T-cell (primary cell): ENCODE measurements at regions not wholly inside any gene's neighbourhood (a gene's known extent, or its start where the extent isn't known, plus 50 kb on each side); places are given as distances from the start of the nearest gene placed in this dataset.
"Not testable (repeated sequence)": the region's sequence is repeated elsewhere in the genome, so short reads cannot be mapped to it uniquely, and the experiment has no call there.

Source experiments
- ATAC-seq, 4 experiments: fragments of 200-7000 bp in 3 of 4; fragments of 150-1000 bp in 1 of 4; cut with Tn5 transposase; replicated peaks in 1 of 4; 1 replicate in 3 of 4; 2 replicates in 1 of 4; pipeline ENCODE4 v1.10.0; 2021; ENCODE audit warnings: moderate library complexity in 3 of 4, mild to moderate bottlenecking in 2 of 4, moderate number of reproducible peaks in 1 of 4
- CTCF ChIA-PET, 2 donors: fragments of 300-600 bp; sonication (Branson Sonifier 250); formaldehyde crosslinking; loops; one replicate each; lab custom pipeline; 2022; ENCODE audit warnings: antibody characterized with exemption in 2 of 2; lab: Charles Lee
- POLR2A ChIA-PET, 2 donors: fragments of 300-600 bp; sonication (Branson Sonifier 250); formaldehyde crosslinking; loops; one replicate each; lab custom pipeline; 2022; ENCODE audit warnings: antibody characterized with exemption in 2 of 2; lab: Charles Lee
- DNase-seq, 35 experiments: peaks; one replicate each; pipeline versions ENCODE4 v3.0.0 to v3.0.0-alpha.2; 2013 to 2023
- H3K27ac ChIP-seq: one replicate; pipeline ENCODE4 v1.5.1; 2013; ENCODE audit warnings: low read length
- H3K27me3 ChIP-seq, 2 experiments: replicated peaks in 1 of 2; 1 replicate in 1 of 2; 2 replicates in 1 of 2; pipeline versions ENCODE4 v1.6.1 to v1.7.0; 2013; ENCODE audit warnings: low read length in 1 of 2, mixed read lengths in 1 of 2; ENCODE audit not compliant: control insufficient read depth in 2 of 2, insufficient read depth in 2 of 2; ENCODE audit errors: extremely low read depth in 1 of 2
- H3K36me3 ChIP-seq, 2 donors: 1 replicate in 1 of 2; 2 replicates in 1 of 2; pipeline versions ENCODE4 v1.6.1 to v1.7.0; 2013; ENCODE audit warnings: low read length in 1 of 2; ENCODE audit not compliant: control insufficient read depth in 2 of 2, insufficient read depth in 1 of 2; ENCODE audit errors: extremely low read depth in 1 of 2
- H3K4me1 ChIP-seq, 2 experiments: 1 replicate in 1 of 2; 2 replicates in 1 of 2; pipeline versions ENCODE4 v1.6.1 to v1.7.0; 2013; ENCODE audit warnings: low read length in 2 of 2, mixed read lengths in 1 of 2; ENCODE audit not compliant: insufficient read depth in 2 of 2, control insufficient read depth in 1 of 2; ENCODE audit errors: extremely low read depth in 1 of 2
- H3K4me3 ChIP-seq, 2 donors: 1 replicate in 1 of 2; 2 replicates in 1 of 2; pipeline versions ENCODE4 v1.5.1 to v1.7.0; 2013; ENCODE audit warnings: mild to moderate bottlenecking in 2 of 2, low read length in 1 of 2, moderate library complexity in 1 of 2; ENCODE audit not compliant: control insufficient read depth in 1 of 2; ENCODE audit errors: extremely low read depth in 1 of 2
- H3K9me3 ChIP-seq: 2 replicates; pipeline ENCODE4 v1.7.0; 2013
- H3K27ac Mint-ChIP-seq, 2 donors: one replicate each; pipeline ENCODE4 v1.8.0; 2020 to 2021; ENCODE audit warnings: mild to moderate bottlenecking in 2 of 2, mixed read lengths in 2 of 2
- H3K27me3 Mint-ChIP-seq, 2 donors: one replicate each; pipeline ENCODE4 v1.8.0; 2021 to 2022; ENCODE audit warnings: mixed read lengths in 2 of 2
- H3K36me3 Mint-ChIP-seq: one replicate; pipeline ENCODE4 v1.8.0; 2021; ENCODE audit warnings: mixed read lengths
- H3K4me1 Mint-ChIP-seq, 3 donors: one replicate each; pipeline ENCODE4 v1.8.0; 2020 to 2022; ENCODE audit warnings: mixed read lengths in 3 of 3, mild to moderate bottlenecking in 1 of 3
- H3K4me3 Mint-ChIP-seq, 3 donors: one replicate each; pipeline ENCODE4 v1.8.0; 2020 to 2022; ENCODE audit warnings: mild to moderate bottlenecking in 3 of 3, mixed read lengths in 3 of 3, moderate library complexity in 3 of 3
- H3K9me3 Mint-ChIP-seq, 3 donors: one replicate each; pipeline ENCODE4 v1.8.0; 2020 to 2022; ENCODE audit warnings: mixed read lengths in 3 of 3
- WGBS: methylation state at CpG from one replicate; pipeline ENCODE4 v1.1.5; 2013; ENCODE audit warnings: missing lambda C conversion rate; ENCODE audit not compliant: insufficient coverage; 5-methylcytosine and 5-hydroxymethylcytosine counted together

GRCh38 chr15:92800416-92801055 is 99.6 kb upstream of the CHD2 start:
- H3K36me3 ChIP-seq, H3K4me1 ChIP-seq, H3K27me3 ChIP-seq, H3K4me3 Mint-ChIP-seq, ATAC-seq, H3K27ac ChIP-seq, H3K36me3 Mint-ChIP-seq, H3K9me3 Mint-ChIP-seq, H3K4me3 ChIP-seq, DNase-seq, H3K27me3 Mint-ChIP-seq, H3K27ac Mint-ChIP-seq, H3K9me3 ChIP-seq: not testable (repeated sequence)
- ChIA-PET CTCF (interaction anchor here in 1 of 2 donors (0.6 to 0.8 kb wide), 3 partner anchors 44 to 123 kb away, joined by 3 to 5 read pairs (median 3); no protein-coding TSS in a partner anchor), POLR2A (interaction anchor here in 1 of 2 donors (0.6 kb wide), 1 partner anchor 22 kb away, joined by 3 read pairs; no protein-coding TSS in a partner anchor)
- whole genome bisulfite sequencing: 91% methylated on average over 4 of the region's 12 CpGs
- peaks cover 5 to 23% (median 14%) of the 10 kb centered on the region in 3 donors for H3K4me1 Mint-ChIP-seq

GRCh38 chr15:92801056-92801773 is 98.9 kb upstream of the CHD2 start:
- not testable (repeated sequence) for H3K4me3 Mint-ChIP-seq, H3K27me3 Mint-ChIP-seq, H3K27ac ChIP-seq, H3K36me3 ChIP-seq, H3K9me3 ChIP-seq, H3K9me3 Mint-ChIP-seq, H3K27me3 ChIP-seq, H3K4me3 ChIP-seq, H3K4me1 ChIP-seq, H3K36me3 Mint-ChIP-seq, DNase-seq, ATAC-seq
- Mint-ChIP-seq H3K4me1 (peaks cover 5 to 23% (median 14%) of the 10 kb centered on the region in 3 donors), H3K27ac (peak overlapping the region in 1 of 2 donors; percentile 39)
- ChIA-PET CTCF (interaction anchor here (0.6 to 0.8 kb wide), 9 partner anchors 9 to 191 kb away, joined by 3 to 8 read pairs (median 3); no protein-coding TSS in a partner anchor), POLR2A (interaction anchor here (0.6 kb wide), 5 partner anchors 18 to 166 kb away, joined by 3 to 14 read pairs (median 3); partner anchors contain the start of gene CHD2 (in 1 of the 2))
- WGBS: 95% methylated on average over 8 of the region's 13 CpGs

DNA sequence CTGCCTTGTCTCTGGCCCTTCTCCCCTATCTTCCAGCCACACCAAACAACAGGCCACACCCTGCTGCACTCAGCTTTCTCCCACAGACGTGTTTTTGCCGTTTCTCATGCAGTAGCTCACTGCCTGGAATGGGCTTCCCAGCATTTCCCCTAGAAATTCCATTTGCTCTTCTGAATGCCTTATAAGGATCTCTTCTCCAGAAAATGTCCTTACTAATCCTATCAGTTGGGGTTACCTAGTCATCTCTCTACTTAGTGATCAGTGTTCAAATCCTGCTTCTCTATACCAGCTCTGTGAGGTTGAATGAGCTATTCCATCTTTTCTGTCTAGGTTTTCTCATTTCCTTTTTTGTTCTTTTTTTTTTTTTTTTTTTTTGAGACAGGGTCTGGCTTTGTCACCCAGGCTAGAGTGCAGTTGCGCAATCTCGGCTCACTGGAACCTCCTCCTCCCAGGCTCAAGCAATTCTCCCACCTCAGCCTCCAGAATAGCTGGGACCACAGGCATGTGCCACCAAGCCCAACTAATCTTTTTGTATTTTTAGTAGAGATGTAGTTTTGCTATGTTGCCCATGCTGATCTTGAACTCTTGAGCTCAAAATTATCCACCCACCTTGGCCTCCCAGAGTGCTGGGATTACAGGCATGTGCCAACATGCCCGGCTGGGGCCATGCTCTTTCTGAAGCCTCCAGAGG is 98.2 kb upstream of the CHD2 start:
- DNase-seq (no peak), ATAC-seq (no peak)
- H3K27ac Mint-ChIP-seq: peak overlapping the region; percentile 16 to 39
- Histone ChIP-seq H3K36me3 (no peaks in the 10 kb centered on the region), H3K27ac (no peak overlapping the region), H3K9me3 (no peaks in the 10 kb centered on the region), H3K4me1 (peaks cover 0 to 1% of the 10 kb centered on the region in 2 experiments), H3K4me3 (no peak overlapping the region), H3K27me3 (no peaks in the 10 kb centered on the region)
- H3K4me3 Mint-ChIP-seq: no peak overlapping the region
- POLR2A ChIA-PET: interaction anchor here (0.5 to 1.0 kb wide), 7 partner anchors 9 to 165 kb away, joined by 3 to 14 read pairs (median 4); partner anchors contain the start of gene CHD2 (in 1 of the 2)
- WGBS: 100% methylated on average over 1 of the region's 5 CpGs
- no peaks in the 10 kb centered on the region for H3K36me3 Mint-ChIP-seq
- no peaks in the 10 kb centered on the region for H3K9me3 Mint-ChIP-seq
- no peaks in the 10 kb centered on the region for H3K27me3 Mint-ChIP-seq
- CTCF ChIA-PET: interaction anchor here (0.6 to 0.7 kb wide), 8 partner anchors 8 to 190 kb away, joined by 3 to 8 read pairs (median 3); no protein-coding TSS in a partner anchor
- peaks cover 5 to 25% (median 14%) of the 10 kb centered on the region in 3 donors for H3K4me1 Mint-ChIP-seq

DNA sequence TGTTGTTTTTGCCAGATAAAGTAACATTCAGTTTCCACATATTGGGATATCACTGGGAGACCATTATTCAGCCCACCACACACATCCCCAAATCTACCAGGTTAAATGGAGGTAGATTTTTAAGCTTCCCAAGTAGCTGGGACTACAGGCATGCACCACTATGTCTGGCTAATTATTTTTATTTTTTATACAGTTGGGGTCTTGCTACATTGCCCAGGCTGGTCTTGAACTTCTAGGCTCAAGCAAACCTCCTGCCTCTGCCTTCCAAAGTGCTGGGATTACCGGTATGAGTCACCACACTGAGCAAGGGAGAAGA is 96.6 kb upstream of the CHD2 start:
- no peaks in the 10 kb centered on the region for H3K36me3 ChIP-seq
- WGBS: no CpG with 5 or more reads among the region's 1 CpG
- no peaks in the 10 kb centered on the region for H3K27me3 ChIP-seq
- Mint-ChIP-seq H3K27me3 (no peaks in the 10 kb centered on the region), H3K4me3 (no peak overlapping the region), H3K36me3 (no peaks in the 10 kb centered on the region), H3K9me3 (no peaks in the 10 kb centered on the region), H3K27ac (peak overlapping the region; percentile 80 to 87), H3K4me1 (peaks cover 11 to 28% (median 15%) of the 10 kb centered on the region in 3 donors)
- POLR2A ChIA-PET: interaction anchor here (0.8 to 1.4 kb wide), 2 partner anchors 60 to 79 kb away, joined by 3 read pairs; no protein-coding TSS in a partner anchor
- ATAC-seq (no peak), DNase-seq (no peak)
- H3K9me3 ChIP-seq: no peaks in the 10 kb centered on the region
- no peak overlapping the region for H3K4me3 ChIP-seq
- peaks cover 3 to 16% of the 10 kb centered on the region in 2 experiments for H3K4me1 ChIP-seq
- no peak overlapping the region for H3K27ac ChIP-seq
- CTCF ChIA-PET: no interaction called here

DNA sequence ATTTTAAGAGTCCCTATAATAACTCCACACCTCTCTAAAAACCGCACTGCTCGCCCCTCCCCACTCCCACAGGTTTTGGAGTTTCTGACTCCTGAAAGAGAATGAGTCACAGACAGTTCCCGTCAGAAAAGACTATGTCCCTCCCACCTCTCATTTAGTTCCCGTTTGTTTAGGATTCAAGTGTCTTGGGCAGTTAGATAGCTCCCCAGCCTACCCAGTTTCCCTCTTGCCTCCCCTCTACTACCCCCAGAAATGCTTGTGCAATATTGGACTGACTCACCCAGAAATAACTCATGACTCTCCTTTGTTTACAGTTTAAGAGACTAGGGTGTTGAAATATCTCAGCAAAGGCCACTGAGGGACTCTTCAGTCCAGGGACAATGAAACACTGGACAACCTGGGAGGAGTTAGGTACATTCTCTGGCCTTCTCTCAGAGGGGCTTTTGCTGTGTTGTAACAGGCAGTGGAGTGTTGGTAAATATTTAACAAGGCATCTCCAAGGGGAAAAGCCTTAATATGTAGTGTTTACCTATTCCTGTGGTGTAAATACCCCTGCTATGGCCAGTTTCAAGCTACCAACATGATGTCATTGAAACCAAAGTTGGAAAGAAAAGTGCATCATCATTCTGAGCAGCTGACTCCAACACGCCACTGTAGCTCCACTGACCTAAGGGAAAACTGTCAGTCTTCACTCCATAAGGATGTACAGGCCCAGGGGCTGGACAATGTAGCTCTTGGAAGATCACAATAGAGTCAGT is 96.1 kb upstream of the CHD2 start:
- Mint-ChIP-seq H3K4me1 (peaks cover 11 to 29% (median 15%) of the 10 kb centered on the region in 3 donors), H3K36me3 (no peaks in the 10 kb centered on the region), H3K27me3 (no peaks in the 10 kb centered on the region), H3K27ac (peak overlapping the region; percentile 80 to 87), H3K9me3 (no peaks in the 10 kb centered on the region), H3K4me3 (peak overlapping the region in 1 of 3 donors; percentile 2)
- CTCF ChIA-PET: interaction anchor here in 1 of 2 donors (0.6 kb wide), 1 partner anchor 13 kb away, joined by 3 read pairs; no protein-coding TSS in a partner anchor
- Histone ChIP-seq H3K27ac (no peak overlapping the region), H3K36me3 (no peaks in the 10 kb centered on the region), H3K9me3 (no peaks in the 10 kb centered on the region), H3K4me3 (no peak overlapping the region), H3K4me1 (peaks cover 3 to 20% of the 10 kb centered on the region in 2 experiments), H3K27me3 (no peaks in the 10 kb centered on the region)
- ATAC-seq (peak in 3 of 4 experiments; percentile 35 to 50 (median 42)), DNase-seq (peak in 5 of 35 experiments; percentile 1 to 39 (median 11))
- POLR2A ChIA-PET: interaction anchor here (0.8 to 1.4 kb wide), 3 partner anchors 59 to 114 kb away, joined by 3 read pairs; no protein-coding TSS in a partner anchor
- WGBS: 62% methylated on average over 3 of the region's 5 CpGs
